K562 (cell line): ENCODE measurements at regions not wholly inside any gene's neighbourhood (a gene's known extent, or its start where the extent isn't known, plus 50 kb on each side); places are given as distances from the start of the nearest gene placed in this dataset.

Source experiments
- TF ChIP-seq, protein P1 (sequence below): fragments of 450-650 bp; IDR thresholded peaks from 2 replicates; pipeline ENCODE4 v1.6.1; 2018; ENCODE audit warnings: mild to moderate bottlenecking, low read depth; ENCODE audit not compliant: partially characterized antibody
- TF ChIP-seq, protein P2 (sequence below): fragments of 450-650 bp; IDR thresholded peaks from 2 replicates; pipeline ENCODE4 v1.6.1; 2016; ENCODE audit warnings: low read depth

DNA sequence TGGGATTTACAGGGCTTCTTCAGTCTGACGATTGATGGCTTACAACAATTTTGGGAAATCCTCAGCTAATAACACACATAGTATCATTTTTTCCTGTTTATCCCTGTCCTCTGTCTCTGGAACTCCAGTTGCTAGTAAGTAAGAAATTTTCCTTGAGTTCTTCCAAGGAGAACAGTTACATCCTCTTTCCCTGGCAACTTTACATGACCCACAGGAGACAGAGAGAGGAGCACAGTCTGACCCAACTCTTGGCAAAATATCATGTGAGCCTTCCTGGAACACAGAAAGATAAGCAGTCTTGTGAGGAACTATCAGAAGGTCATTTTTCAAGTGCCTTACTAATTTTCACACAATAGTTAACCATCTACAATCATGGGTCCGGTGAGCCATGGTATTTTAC is 578.7 kb upstream of the PABPC4L start (continued):
- TF ChIP-seq, protein P1, sequence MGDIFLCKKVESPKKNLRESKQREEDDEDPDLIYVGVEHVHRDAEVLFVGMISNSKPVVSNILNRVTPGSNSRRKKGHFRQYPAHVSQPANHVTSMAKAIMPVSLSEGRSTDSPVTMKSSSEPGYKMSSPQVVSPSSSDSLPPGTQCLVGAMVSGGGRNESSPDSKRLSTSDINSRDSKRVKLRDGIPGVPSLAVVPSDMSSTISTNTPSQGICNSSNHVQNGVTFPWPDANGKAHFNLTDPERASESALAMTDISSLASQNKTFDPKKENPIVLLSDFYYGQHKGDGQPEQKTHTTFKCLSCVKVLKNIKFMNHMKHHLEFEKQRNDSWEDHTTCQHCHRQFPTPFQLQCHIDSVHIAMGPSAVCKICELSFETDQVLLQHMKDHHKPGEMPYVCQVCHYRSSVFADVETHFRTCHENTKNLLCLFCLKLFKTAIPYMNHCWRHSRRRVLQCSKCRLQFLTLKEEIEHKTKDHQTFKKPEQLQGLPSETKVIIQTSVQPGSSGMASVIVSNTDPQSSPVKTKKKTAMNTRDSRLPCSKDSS, result no peak
- TF ChIP-seq, protein P2, sequence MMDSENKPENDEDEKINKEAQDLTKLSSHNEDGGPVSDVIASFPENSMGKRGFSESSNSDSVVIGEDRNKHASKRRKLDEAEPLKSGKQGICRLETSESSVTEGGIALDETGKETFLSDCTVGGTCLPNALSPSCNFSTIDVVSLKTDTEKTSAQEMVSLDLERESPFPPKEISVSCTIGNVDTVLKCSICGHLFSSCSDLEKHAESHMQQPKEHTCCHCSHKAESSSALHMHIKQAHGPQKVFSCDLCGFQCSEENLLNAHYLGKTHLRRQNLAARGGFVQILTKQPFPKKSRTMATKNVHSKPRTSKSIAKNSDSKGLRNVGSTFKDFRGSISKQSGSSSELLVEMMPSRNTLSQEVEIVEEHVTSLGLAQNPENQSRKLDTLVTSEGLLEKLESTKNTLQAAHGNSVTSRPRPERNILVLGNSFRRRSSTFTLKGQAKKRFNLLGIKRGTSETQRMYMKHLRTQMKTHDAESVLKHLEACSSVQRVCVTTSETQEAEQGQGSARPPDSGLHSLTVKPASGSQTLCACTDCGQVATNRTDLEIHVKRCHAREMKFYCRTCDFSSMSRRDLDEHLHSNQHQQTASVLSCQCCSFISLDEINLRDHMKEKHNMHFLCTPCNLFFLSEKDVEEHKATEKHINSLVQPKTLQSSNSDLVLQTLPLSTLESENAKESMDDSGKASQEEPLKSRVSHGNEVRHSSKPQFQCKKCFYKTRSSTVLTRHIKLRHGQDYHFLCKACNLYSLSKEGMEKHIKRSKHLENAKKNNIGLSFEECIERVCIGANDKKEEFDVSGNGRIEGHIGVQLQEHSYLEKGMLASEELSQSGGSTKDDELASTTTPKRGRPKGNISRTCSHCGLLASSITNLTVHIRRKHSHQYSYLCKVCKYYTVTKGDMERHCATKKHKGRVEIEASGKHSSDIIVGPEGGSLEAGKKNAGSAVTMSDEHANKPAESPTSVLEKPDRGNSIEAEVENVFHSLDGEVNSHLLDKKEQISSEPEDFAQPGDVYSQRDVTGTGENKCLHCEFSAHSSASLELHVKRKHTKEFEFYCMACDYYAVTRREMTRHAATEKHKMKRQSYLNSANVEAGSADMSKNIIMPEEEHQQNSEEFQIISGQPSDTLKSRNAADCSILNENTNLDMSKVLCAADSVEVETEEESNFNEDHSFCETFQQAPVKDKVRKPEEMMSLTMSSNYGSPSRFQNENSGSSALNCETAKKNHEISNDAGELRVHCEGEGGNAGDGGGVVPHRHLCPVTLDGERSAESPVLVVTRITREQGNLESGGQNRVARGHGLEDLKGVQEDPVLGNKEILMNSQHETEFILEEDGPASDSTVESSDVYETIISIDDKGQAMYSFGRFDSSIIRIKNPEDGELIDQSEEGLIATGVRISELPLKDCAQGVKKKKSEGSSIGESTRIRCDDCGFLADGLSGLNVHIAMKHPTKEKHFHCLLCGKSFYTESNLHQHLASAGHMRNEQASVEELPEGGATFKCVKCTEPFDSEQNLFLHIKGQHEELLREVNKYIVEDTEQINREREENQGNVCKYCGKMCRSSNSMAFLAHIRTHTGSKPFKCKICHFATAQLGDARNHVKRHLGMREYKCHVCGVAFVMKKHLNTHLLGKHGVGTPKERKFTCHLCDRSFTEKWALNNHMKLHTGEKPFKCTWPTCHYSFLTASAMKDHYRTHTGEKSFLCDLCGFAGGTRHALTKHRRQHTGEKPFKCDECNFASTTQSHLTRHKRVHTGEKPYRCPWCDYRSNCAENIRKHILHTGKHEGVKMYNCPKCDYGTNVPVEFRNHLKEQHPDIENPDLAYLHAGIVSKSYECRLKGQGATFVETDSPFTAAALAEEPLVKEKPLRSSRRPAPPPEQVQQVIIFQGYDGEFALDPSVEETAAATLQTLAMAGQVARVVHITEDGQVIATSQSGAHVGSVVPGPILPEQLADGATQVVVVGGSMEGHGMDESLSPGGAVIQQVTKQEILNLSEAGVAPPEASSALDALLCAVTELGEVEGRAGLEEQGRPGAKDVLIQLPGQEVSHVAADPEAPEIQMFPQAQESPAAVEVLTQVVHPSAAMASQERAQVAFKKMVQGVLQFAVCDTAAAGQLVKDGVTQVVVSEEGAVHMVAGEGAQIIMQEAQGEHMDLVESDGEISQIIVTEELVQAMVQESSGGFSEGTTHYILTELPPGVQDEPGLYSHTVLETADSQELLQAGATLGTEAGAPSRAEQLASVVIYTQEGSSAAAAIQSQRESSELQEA, result no peak
